H1 (cell line): ENCODE measurements at regions not wholly inside any gene's neighbourhood (a gene's known extent, or its start where the extent isn't known, plus 50 kb on each side); places are given as distances from the start of the nearest gene placed in this dataset.

Source experiments
- CREB1 ChIP-seq: IDR thresholded peaks from 2 replicates; pipeline ENCODE4 v1.6.1; 2012; ENCODE audit warnings: inconsistent platforms
- EP300 ChIP-seq, 2 experiments: IDR thresholded peaks; 1 replicate in 1 of 2; 2 replicates in 1 of 2; pipeline ENCODE4 v1.6.1; 2011 to 2012; ENCODE audit warnings: low read depth in 2 of 2, low read length in 2 of 2, mild to moderate bottlenecking in 2 of 2, borderline replicate concordance in 1 of 2, inconsistent platforms in 1 of 2, moderate library complexity in 1 of 2
- GTF2F1 ChIP-seq: IDR thresholded peaks from 2 replicates; pipeline ENCODE4 v1.6.1; 2012; ENCODE audit warnings: low read depth, low read length, improper control_type of control experiment, borderline replicate concordance
- POLR2A ChIP-seq, 2 experiments: IDR thresholded peaks; 1 replicate in 1 of 2; 2 replicates in 1 of 2; pipeline ENCODE4 v1.6.1; 2011; ENCODE audit warnings: low read depth in 2 of 2, low read length in 2 of 2, mild to moderate bottlenecking in 2 of 2; ENCODE audit errors: control extremely low read depth in 1 of 2
- SP1 ChIP-seq: IDR thresholded peaks from 2 replicates; pipeline ENCODE4 v1.6.1; 2011; ENCODE audit warnings: low read depth, low read length
- TAF1 ChIP-seq: IDR thresholded peaks from 2 replicates; pipeline ENCODE4 v1.6.1; 2011; ENCODE audit warnings: mild to moderate bottlenecking, low read depth, low read length
- TF ChIP-seq, protein P1 (sequence below), 3 experiments: IDR thresholded peaks; 1 replicate in 2 of 3; 2 replicates in 1 of 3; pipeline versions ENCODE4 v1.5.1 to v1.6.1; 2011; ENCODE audit warnings: low read length in 3 of 3, mild to moderate bottlenecking in 3 of 3, inconsistent platforms in 2 of 3, low read depth in 1 of 3, moderate library complexity in 1 of 3; ENCODE audit not compliant: insufficient read depth in 1 of 3; ENCODE audit errors: control extremely low read depth in 1 of 3
- TF ChIP-seq, protein P2 (sequence below): IDR thresholded peaks from 2 replicates; pipeline ENCODE4 v1.6.1; 2012; ENCODE audit warnings: low read length, inconsistent platforms

DNA sequence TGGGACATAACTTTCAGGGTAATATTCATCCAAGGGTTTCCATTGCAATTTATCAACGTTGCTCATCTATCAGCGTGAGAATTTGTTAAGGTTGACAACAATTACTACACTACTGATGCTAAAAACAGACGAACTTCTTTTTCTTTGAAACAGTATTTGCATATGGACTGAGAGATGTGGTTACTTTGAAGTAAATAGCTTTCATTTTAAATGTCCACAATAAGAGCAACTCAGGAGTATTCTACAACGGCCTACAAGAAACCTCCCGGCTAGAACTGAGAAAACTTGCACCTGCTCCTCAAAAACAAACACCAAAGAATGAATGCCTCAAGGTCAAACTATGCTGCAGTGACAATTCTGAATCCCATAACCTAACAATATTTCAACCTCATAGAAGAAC is 238.4 kb downstream of the IRS2 start:
- TF ChIP-seq, protein P1, sequence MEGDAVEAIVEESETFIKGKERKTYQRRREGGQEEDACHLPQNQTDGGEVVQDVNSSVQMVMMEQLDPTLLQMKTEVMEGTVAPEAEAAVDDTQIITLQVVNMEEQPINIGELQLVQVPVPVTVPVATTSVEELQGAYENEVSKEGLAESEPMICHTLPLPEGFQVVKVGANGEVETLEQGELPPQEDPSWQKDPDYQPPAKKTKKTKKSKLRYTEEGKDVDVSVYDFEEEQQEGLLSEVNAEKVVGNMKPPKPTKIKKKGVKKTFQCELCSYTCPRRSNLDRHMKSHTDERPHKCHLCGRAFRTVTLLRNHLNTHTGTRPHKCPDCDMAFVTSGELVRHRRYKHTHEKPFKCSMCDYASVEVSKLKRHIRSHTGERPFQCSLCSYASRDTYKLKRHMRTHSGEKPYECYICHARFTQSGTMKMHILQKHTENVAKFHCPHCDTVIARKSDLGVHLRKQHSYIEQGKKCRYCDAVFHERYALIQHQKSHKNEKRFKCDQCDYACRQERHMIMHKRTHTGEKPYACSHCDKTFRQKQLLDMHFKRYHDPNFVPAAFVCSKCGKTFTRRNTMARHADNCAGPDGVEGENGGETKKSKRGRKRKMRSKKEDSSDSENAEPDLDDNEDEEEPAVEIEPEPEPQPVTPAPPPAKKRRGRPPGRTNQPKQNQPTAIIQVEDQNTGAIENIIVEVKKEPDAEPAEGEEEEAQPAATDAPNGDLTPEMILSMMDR (IDR thresholded peaks at IDR 0.05; ENCODE audit: control extremely low read depth in 1 of 3, insufficient read depth in 1 of 3, low read depth in 1 of 3, low read length in 3 of 3), result no peak
- TF ChIP-seq EP300 (IDR thresholded peaks at IDR 0.05; ENCODE audit: borderline replicate concordance in 1 of 2, low read depth in 2 of 2, low read length in 2 of 2) (no peak), CREB1 (no peak), GTF2F1 (no peak), SP1 (no peak), POLR2A (IDR thresholded peaks at IDR 0.05; ENCODE audit: control extremely low read depth in 1 of 2, low read depth in 2 of 2, low read length in 2 of 2) (no peak), TAF1 (no peak)
- TF ChIP-seq, protein P2, sequence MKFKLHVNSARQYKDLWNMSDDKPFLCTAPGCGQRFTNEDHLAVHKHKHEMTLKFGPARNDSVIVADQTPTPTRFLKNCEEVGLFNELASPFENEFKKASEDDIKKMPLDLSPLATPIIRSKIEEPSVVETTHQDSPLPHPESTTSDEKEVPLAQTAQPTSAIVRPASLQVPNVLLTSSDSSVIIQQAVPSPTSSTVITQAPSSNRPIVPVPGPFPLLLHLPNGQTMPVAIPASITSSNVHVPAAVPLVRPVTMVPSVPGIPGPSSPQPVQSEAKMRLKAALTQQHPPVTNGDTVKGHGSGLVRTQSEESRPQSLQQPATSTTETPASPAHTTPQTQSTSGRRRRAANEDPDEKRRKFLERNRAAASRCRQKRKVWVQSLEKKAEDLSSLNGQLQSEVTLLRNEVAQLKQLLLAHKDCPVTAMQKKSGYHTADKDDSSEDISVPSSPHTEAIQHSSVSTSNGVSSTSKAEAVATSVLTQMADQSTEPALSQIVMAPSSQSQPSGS, result no peak
